Lower leg skin (tissue), 3 donors: ENCODE measurements at regions not wholly inside any gene's neighbourhood (a gene's known extent, or its start where the extent isn't known, plus 50 kb on each side); places are given as distances from the start of the nearest gene placed in this dataset.

Source experiments
- POLR2A ChIP-seq, 2 donors: fragments of 450-650 bp; IDR thresholded peaks; one replicate each; pipeline ENCODE4 v1.6.1; 2016 to 2017; ENCODE audit warnings: antibody characterized with exemption in 2 of 2, mild to moderate bottlenecking in 1 of 2, moderate library complexity in 1 of 2
- TF ChIP-seq, protein P1 (sequence below), 3 donors: fragments of 450-650 bp; IDR thresholded peaks; one replicate each; pipeline ENCODE4 v1.5.1; 2016; ENCODE audit warnings: antibody characterized with exemption in 3 of 3, mild to moderate bottlenecking in 3 of 3, moderate library complexity in 2 of 3

GRCh38 chr4:8702020-8702495, 109.5 kb downstream of the CPZ start:
- TF ChIP-seq, protein P1, sequence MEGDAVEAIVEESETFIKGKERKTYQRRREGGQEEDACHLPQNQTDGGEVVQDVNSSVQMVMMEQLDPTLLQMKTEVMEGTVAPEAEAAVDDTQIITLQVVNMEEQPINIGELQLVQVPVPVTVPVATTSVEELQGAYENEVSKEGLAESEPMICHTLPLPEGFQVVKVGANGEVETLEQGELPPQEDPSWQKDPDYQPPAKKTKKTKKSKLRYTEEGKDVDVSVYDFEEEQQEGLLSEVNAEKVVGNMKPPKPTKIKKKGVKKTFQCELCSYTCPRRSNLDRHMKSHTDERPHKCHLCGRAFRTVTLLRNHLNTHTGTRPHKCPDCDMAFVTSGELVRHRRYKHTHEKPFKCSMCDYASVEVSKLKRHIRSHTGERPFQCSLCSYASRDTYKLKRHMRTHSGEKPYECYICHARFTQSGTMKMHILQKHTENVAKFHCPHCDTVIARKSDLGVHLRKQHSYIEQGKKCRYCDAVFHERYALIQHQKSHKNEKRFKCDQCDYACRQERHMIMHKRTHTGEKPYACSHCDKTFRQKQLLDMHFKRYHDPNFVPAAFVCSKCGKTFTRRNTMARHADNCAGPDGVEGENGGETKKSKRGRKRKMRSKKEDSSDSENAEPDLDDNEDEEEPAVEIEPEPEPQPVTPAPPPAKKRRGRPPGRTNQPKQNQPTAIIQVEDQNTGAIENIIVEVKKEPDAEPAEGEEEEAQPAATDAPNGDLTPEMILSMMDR (IDR thresholded peaks at IDR 0.05): no peak
- TF ChIP-seq POLR2A (IDR thresholded peaks at IDR 0.05): no peak
